HFF-Myc (cell line): ENCODE measurements at regions not wholly inside any gene's neighbourhood (a gene's known extent, or its start where the extent isn't known, plus 50 kb on each side); places are given as distances from the start of the nearest gene placed in this dataset.

Experiments used
- DNase-seq: peaks from one replicate; pipeline ENCODE4 v3.0.0-alpha.2; 2011; ENCODE audit warnings: low read depth; ENCODE audit errors: extremely low read depth
- H3K4me3 ChIP-seq: replicated peaks from 2 replicates; pipeline ENCODE4 v1.5.1; 2011; ENCODE audit warnings: low read depth, mild to moderate bottlenecking, control low read depth, low read length
- TF ChIP-seq, protein P1 (sequence below): IDR thresholded peaks from 2 replicates; pipeline ENCODE4 v1.5.1; 2012; ENCODE audit warnings: mild to moderate bottlenecking, low read depth, low read length, control low read depth; ENCODE audit errors: missing control alignments

DNA sequence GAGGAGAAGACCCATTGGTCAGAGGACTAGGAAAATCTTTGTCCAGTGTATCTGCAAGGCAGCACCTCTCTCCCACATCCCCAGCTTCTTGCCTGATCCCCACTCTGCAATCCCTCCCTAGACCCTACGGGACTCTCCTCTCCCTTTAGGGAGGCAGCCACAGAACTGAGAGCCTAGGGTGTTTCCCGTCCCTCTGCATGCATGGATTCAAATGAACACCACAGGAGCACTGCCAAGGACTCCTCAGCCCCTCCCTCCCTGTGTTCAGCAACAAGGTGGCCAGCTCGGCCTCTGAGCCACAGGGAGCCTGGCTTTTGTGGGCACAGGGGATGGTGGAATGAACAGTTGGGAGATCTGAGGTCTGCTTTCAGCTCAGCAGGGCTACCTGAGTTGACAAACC is 117.1 kb downstream of the TXNL1 start:
- TF ChIP-seq, protein P1, sequence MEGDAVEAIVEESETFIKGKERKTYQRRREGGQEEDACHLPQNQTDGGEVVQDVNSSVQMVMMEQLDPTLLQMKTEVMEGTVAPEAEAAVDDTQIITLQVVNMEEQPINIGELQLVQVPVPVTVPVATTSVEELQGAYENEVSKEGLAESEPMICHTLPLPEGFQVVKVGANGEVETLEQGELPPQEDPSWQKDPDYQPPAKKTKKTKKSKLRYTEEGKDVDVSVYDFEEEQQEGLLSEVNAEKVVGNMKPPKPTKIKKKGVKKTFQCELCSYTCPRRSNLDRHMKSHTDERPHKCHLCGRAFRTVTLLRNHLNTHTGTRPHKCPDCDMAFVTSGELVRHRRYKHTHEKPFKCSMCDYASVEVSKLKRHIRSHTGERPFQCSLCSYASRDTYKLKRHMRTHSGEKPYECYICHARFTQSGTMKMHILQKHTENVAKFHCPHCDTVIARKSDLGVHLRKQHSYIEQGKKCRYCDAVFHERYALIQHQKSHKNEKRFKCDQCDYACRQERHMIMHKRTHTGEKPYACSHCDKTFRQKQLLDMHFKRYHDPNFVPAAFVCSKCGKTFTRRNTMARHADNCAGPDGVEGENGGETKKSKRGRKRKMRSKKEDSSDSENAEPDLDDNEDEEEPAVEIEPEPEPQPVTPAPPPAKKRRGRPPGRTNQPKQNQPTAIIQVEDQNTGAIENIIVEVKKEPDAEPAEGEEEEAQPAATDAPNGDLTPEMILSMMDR: no peak
- no peak overlapping the region for H3K4me3 ChIP-seq
- no peak for DNase-seq

DNA sequence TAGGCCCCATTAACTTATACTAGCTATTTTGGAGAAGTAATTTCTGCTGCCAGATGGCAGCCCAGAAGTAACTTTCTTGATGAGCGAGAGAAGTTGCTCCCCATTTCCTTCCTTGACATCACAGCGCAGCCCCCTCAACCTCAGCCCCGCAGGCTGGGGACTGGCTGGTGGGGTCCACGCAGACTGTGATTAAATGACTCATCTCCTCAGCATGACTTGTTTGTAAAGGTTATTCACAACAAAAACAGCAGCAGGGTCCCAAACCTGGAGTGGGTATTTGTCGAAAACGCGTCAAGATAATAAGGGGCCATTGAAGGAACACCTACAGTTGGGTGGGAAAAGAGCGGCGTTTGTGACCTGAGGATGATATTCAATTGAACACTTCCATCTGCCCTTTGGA is 120.6 kb downstream of the TXNL1 start:
- TF ChIP-seq, protein P1: no peak
- no peak overlapping the region for H3K4me3 ChIP-seq
- DNase-seq: no peak

DNA sequence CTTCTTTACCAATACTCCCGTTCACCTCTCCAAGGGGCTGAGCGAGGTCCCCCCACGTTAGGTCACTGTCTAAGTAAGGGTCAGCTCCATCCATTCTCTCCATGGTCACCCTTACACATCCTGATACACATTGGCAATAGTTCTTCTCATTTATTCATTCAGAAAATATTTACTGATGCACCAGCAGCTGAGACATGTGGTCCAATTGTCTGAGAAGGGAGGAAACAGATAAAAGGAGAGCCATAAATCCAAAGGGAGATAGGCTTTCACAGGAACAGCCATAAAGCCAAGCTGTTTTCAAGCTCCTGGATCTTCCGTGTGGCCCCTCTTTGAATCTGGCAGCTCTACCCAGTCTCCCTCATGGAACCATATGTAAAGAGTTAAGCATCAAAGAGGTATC is 121.2 kb downstream of the TXNL1 start:
- DNase-seq: no peak
- no peak overlapping the region for H3K4me3 ChIP-seq
- TF ChIP-seq, protein P1: no peak

GRCh38 chr18:56516789-56517188 is 121.6 kb downstream of the TXNL1 start:
- TF ChIP-seq, protein P1: no peak
- H3K4me3 ChIP-seq: no peak overlapping the region
- DNase-seq: no peak

DNA sequence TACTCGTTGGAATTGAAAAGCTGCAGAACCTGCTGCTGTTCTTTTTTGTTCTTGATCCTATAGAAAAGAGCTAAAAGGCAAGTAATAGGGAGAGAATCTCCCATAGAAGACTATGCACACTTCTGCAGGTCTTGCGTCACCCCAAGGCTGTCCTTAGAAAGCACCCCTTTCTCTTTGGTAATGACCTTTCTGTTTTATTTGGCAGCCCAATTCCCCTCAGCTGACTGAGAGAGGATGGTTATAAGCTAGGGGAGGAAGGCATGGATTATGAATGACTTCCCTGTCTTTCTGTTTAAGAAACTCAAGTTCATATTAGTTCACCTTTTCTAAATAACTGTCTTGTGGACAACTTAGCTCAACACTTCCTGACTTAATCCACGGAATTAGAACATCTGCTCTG is 122.9 kb downstream of the TXNL1 start:
- DNase-seq: no peak
- TF ChIP-seq, protein P1: no peak

GRCh38 chr18:56511996-56512395 is 126.4 kb downstream of the TXNL1 start:
- no peak for DNase-seq

More for the DNA sequence above, 122.9 kb downstream of the TXNL1 start:
- no peak overlapping the region for H3K4me3 ChIP-seq

DNA sequence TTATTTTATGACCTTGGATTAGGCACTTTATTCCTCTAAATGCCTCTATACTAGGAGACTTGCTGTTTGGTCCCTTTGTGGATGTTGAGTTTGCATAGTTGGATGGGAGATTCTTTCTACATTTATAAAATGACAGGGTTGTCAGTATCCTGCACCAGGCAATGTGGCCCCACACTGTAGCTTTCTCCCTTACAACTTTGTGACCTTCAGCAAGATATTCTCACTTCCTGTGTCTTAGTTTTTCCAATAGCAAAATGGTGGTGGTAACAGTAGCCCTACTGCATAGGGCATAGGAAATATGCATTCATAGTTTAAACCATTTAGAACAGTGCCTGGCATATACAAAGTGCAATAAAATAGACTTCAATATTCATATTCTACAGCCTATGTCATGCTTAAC is 128.3 kb downstream of the TXNL1 start:
- TF ChIP-seq, protein P1: no peak
- no peak overlapping the region for H3K4me3 ChIP-seq
- DNase-seq: no peak

More at GRCh38 chr18:56511996-56512395, 126.4 kb downstream of the TXNL1 start:
- no peak overlapping the region for H3K4me3 ChIP-seq
- TF ChIP-seq, protein P1: no peak
